Urothelium cell line (cell line): ENCODE measurements at regions not wholly inside any gene's neighbourhood (a gene's known extent, or its start where the extent isn't known, plus 50 kb on each side); places are given as distances from the start of the nearest gene placed in this dataset.

Experiments
- DNase-seq: peaks from one replicate; pipeline ENCODE4 v3.0.0; 2011; ENCODE audit warnings: low spot score, mixed read lengths
- FAIRE-seq: peaks from 2 replicates; lab custom pipeline; 2011; peaks lifted over from hg19 to GRCh38; lab: Jason Lieb, UNC

GRCh38 chr14:97413966-97414717, 617.0 kb downstream of the VRK1 start:
- FAIRE-seq = no peak
- DNase-seq = no peak

GRCh38 chr14:97414718-97415098, 617.5 kb downstream of the VRK1 start:
- FAIRE-seq (no peak), DNase-seq (no peak)

GRCh38 chr14:97415907-97416306, 618.7 kb downstream of the VRK1 start:
- DNase-seq (no peak), FAIRE-seq (no peak)

- DNase-seq = no peak
- no peak for FAIRE-seq
Measured at GRCh38 chr14:97416550-97416949, 619.4 kb downstream of the VRK1 start.

GRCh38 chr14:97417331-97417730, 620.1 kb downstream of the VRK1 start:
- FAIRE-seq = no peak
- DNase-seq = no peak

GRCh38 chr14:97420211-97420610, 623.0 kb downstream of the VRK1 start:
- no peak for DNase-seq
- FAIRE-seq = no peak

- no peak for DNase-seq
- no peak for FAIRE-seq
Measured at GRCh38 chr14:97426776-97427175, 629.6 kb downstream of the VRK1 start.

GRCh38 chr14:97428808-97429440, 631.7 kb downstream of the VRK1 start:
- FAIRE-seq = no peak
- no peak for DNase-seq

GRCh38 chr14:97432586-97432985, 635.4 kb downstream of the VRK1 start:
- DNase-seq (no peak), FAIRE-seq (no peak)

- FAIRE-seq = no peak
- no peak for DNase-seq
Measured at GRCh38 chr14:97441740-97442362, 644.7 kb downstream of the VRK1 start.

- no peak for DNase-seq
Measured at GRCh38 chr14:97442363-97442762, 645.2 kb downstream of the VRK1 start.

GRCh38 chr14:97443412-97443811, 646.2 kb downstream of the VRK1 start:
- FAIRE-seq (no peak), DNase-seq (no peak)

More at GRCh38 chr14:97442363-97442762, 645.2 kb downstream of the VRK1 start:
- FAIRE-seq = no peak

- DNase-seq (no peak), FAIRE-seq (no peak)
Measured at GRCh38 chr14:97444248-97444647, 647.1 kb downstream of the VRK1 start.

- no peak for DNase-seq
- FAIRE-seq = no peak
Measured at GRCh38 chr14:97445367-97445766, 648.2 kb downstream of the VRK1 start.

- FAIRE-seq (no peak), DNase-seq (no peak)
Measured at GRCh38 chr14:97446087-97446486, 648.9 kb downstream of the VRK1 start.

- DNase-seq (no peak), FAIRE-seq (no peak)
Measured at GRCh38 chr14:97452314-97452713, 655.1 kb downstream of the VRK1 start.

- FAIRE-seq = no peak
- DNase-seq = no peak
Measured at GRCh38 chr14:97453991-97454390, 656.8 kb downstream of the VRK1 start.

GRCh38 chr14:97456462-97456861, 659.3 kb downstream of the VRK1 start:
- DNase-seq (no peak), FAIRE-seq (no peak)

- DNase-seq = no peak
- FAIRE-seq = no peak
Measured at GRCh38 chr14:97456958-97457357, 659.8 kb downstream of the VRK1 start.

GRCh38 chr14:97457575-97458085, 660.4 kb downstream of the VRK1 start:
- FAIRE-seq (no peak), DNase-seq (no peak)

- DNase-seq = no peak
- no peak for FAIRE-seq
Measured at GRCh38 chr14:97458255-97458654, 661.1 kb downstream of the VRK1 start.
